Epithelial cell of prostate (primary cell): ENCODE measurements at regions not wholly inside any gene's neighbourhood (a gene's known extent, or its start where the extent isn't known, plus 50 kb on each side); places are given as distances from the start of the nearest gene placed in this dataset.
"Not testable (repeated sequence)": the region's sequence is repeated elsewhere in the genome, so short reads cannot be mapped to it uniquely, and the experiment has no call there.

ENCODE experiments used
- DNase-seq: peaks from one replicate; pipeline ENCODE4 v3.0.0-alpha.2; 2011; ENCODE audit warnings: low read depth, low spot score
- H3K27ac ChIP-seq: fragments of 450-650 bp; 2 replicates; pipeline ENCODE4 v1.5.1; 2017; ENCODE audit warnings: mild to moderate bottlenecking

- no peak for DNase-seq
- H3K27ac ChIP-seq: no peak overlapping the region
Measured at GRCh38 chrX:460823-461640, 74.3 kb upstream of the PPP2R3B start.

- no peak for DNase-seq
- H3K27ac ChIP-seq: no peak overlapping the region
Measured at GRCh38 chrX:462853-463252, 76.1 kb upstream of the PPP2R3B start.

- H3K27ac ChIP-seq: no peak overlapping the region
- no peak for DNase-seq
Measured at GRCh38 chrX:465418-466215, 78.9 kb upstream of the PPP2R3B start.

GRCh38 chrX:466836-467235, 80.1 kb upstream of the PPP2R3B start:
- H3K27ac ChIP-seq, DNase-seq: not testable (repeated sequence)

- H3K27ac ChIP-seq, DNase-seq: not testable (repeated sequence)
Measured at GRCh38 chrX:467686-468085, 81.0 kb upstream of the PPP2R3B start.

- DNase-seq: no peak
- H3K27ac ChIP-seq: no peak overlapping the region
Measured at GRCh38 chrX:468979-469378, 82.3 kb upstream of the PPP2R3B start.

- no peak for DNase-seq
- no peak overlapping the region for H3K27ac ChIP-seq
Measured at GRCh38 chrX:470686-471085, 84.0 kb upstream of the PPP2R3B start.

GRCh38 chrX:471281-471680, 84.6 kb upstream of the PPP2R3B start:
- no peak overlapping the region for H3K27ac ChIP-seq
- no peak for DNase-seq

- H3K27ac ChIP-seq, DNase-seq: not testable (repeated sequence)
Measured at GRCh38 chrX:472275-472674, 85.6 kb upstream of the PPP2R3B start.

- DNase-seq: no peak
- no peak overlapping the region for H3K27ac ChIP-seq
Measured at GRCh38 chrX:475926-476723, 89.4 kb upstream of the PPP2R3B start.

GRCh38 chrX:476724-477075, 90.0 kb upstream of the PPP2R3B start:
- no peak for DNase-seq
- no peak overlapping the region for H3K27ac ChIP-seq

- no peak for DNase-seq
- H3K27ac ChIP-seq: no peak overlapping the region
Measured at GRCh38 chrX:477441-478012, 90.8 kb upstream of the PPP2R3B start.

GRCh38 chrX:479273-479981, 92.7 kb upstream of the PPP2R3B start:
- H3K27ac ChIP-seq: no peak overlapping the region
- DNase-seq: no peak

GRCh38 chrX:480861-481417, 94.2 kb upstream of the PPP2R3B start:
- H3K27ac ChIP-seq: no peak overlapping the region

GRCh38 chrX:482192-482701, 95.5 kb upstream of the PPP2R3B start:
- no peak overlapping the region for H3K27ac ChIP-seq
- no peak for DNase-seq

More at GRCh38 chrX:480861-481417, 94.2 kb upstream of the PPP2R3B start:
- no peak for DNase-seq

- H3K27ac ChIP-seq: no peak overlapping the region
- no peak for DNase-seq
Measured at GRCh38 chrX:482702-483203, 96.0 kb upstream of the PPP2R3B start.

- H3K27ac ChIP-seq: no peak overlapping the region
- DNase-seq: no peak
Measured at GRCh38 chrX:485368-485767, 98.7 kb upstream of the PPP2R3B start.

- H3K27ac ChIP-seq: no peak overlapping the region
- no peak for DNase-seq
Measured at GRCh38 chrX:486325-486724, 99.6 kb upstream of the PPP2R3B start.

GRCh38 chrX:487836-488235, 101.1 kb upstream of the PPP2R3B start:
- no peak for DNase-seq
- no peak overlapping the region for H3K27ac ChIP-seq
